Inflammatory macrophage treated with lipopolysaccharide for 4 hours (primary cell): ENCODE measurements at regions not wholly inside any gene's neighbourhood (a gene's known extent, or its start where the extent isn't known, plus 50 kb on each side); places are given as distances from the start of the nearest gene placed in this dataset.

Experiments used
- DNase-seq: peaks from one replicate; pipeline ENCODE4 v3.0.0-alpha.2; 2020

GRCh38 chr7:155203059-155203881 is 94.4 kb upstream of the INSIG1 start:
- DNase-seq = no peak

- DNase-seq = no peak
Observed at GRCh38 chr7:155203882-155204691, 93.6 kb upstream of the INSIG1 start.

- no peak for DNase-seq
Observed at GRCh38 chr7:155204744-155205367, 92.8 kb upstream of the INSIG1 start.

- DNase-seq = peak; percentile 98
Observed at GRCh38 chr7:155205368-155206317, 92.0 kb upstream of the INSIG1 start.

GRCh38 chr7:155206318-155207020 is 91.2 kb upstream of the INSIG1 start:
- peak; percentile 95 for DNase-seq

GRCh38 chr7:155207326-155208002 is 90.2 kb upstream of the INSIG1 start:
- DNase-seq = no peak

- peak; percentile 28 for DNase-seq
Observed at GRCh38 chr7:155208681-155209477, 88.8 kb upstream of the INSIG1 start.

GRCh38 chr7:155209478-155210319 is 88.0 kb upstream of the INSIG1 start:
- DNase-seq = no peak

GRCh38 chr7:155210356-155210755 is 87.3 kb upstream of the INSIG1 start:
- no peak for DNase-seq

GRCh38 chr7:155211173-155211572 is 86.5 kb upstream of the INSIG1 start:
- no peak for DNase-seq

GRCh38 chr7:155211761-155212160 is 85.9 kb upstream of the INSIG1 start:
- DNase-seq = no peak

- DNase-seq = no peak
Observed at GRCh38 chr7:155212301-155213015, 85.2 kb upstream of the INSIG1 start.

- DNase-seq = no peak
Observed at GRCh38 chr7:155213385-155213784, 84.3 kb upstream of the INSIG1 start.

- DNase-seq = no peak
Observed at GRCh38 chr7:155213955-155214740, 83.5 kb upstream of the INSIG1 start.

GRCh38 chr7:155215576-155216325 is 81.9 kb upstream of the INSIG1 start:
- DNase-seq = no peak

- DNase-seq = peak; percentile 22
Observed at GRCh38 chr7:155216475-155217272, 81.0 kb upstream of the INSIG1 start.
